A673 (cell line): ENCODE measurements at regions not wholly inside any gene's neighbourhood (a gene's known extent, or its start where the extent isn't known, plus 50 kb on each side); places are given as distances from the start of the nearest gene placed in this dataset.

Experiments
- CTCF ChIP-seq: fragments of 300-800, 200-600 bp; sonication (generic); conservative IDR thresholded peaks from 2 replicates; pipeline ENCODE4 v1.5.1; 2017; ENCODE audit warnings: low read depth, mild to moderate bottlenecking, antibody characterized with exemption, low read length, moderate library complexity, mixed read lengths
- EZH2 ChIP-seq: fragments of 200-600 bp; sonication (generic); IDR thresholded peaks from 2 replicates; pipeline ENCODE4 v1.6.1; 2017; ENCODE audit warnings: borderline replicate concordance, low read depth, mild to moderate bottlenecking, mixed read lengths, antibody characterized with exemption, low read length; ENCODE audit not compliant: poor library complexity, severe bottlenecking

GRCh38 chr20:40323361-40323794, 365.7 kb downstream of the MAFB start:
- TF ChIP-seq CTCF (no peak), EZH2 (no peak)
